ENCODE measurements at regions not wholly inside any gene's neighbourhood (a gene's known extent, or its start where the extent isn't known, plus 50 kb on each side); places are given as distances from the start of the nearest gene placed in this dataset.

DNA sequence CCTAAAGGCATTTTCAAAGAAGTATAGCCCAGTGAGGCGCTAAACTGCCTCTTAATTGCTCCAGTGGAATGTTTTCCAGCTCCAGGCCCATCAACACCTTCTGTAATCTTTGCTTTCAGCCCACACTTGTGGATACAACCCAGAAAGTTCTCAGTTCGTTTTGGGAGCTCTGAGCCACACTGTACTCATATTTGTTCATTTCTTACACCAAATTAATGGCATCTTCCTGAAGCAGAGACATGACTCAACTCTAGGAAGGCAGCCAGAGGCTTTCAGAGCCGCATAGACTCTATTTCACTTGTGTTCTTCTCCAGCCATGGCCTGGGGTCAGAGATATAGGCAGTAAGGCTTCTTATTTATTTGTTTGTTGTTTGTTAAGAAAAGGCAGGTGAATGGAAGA, 175.5 kb upstream of the NCAM1 start:
- no peak overlapping the region for H3K27ac ChIP-seq (ENCODE audit: insufficient read depth, low read depth, low read length, poor library complexity, severe bottlenecking)
- 91% methylated on average over 3 of the region's 3 CpGs for WGBS, 2 experiments

DNA sequence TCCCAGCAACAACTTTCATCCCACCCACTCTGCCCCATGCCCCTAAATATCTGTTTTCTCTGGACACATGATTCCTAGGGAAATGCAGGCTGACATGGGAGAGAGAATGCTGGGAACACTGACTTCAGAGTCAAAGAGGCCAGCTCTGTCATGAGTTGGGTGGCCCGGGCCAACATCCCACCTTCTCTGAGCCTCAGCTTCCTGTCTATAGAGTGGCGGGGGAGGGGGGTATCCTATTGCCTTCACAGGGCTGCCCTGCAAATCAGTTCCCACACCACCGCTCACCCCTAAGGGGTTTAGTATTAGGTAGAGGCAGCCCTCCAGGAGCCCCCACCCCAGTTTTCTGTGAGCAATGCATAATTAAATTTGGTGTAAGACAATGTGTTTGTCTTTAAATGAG, 175.0 kb upstream of the NCAM1 start:
- Histone ChIP-seq H3K4me3 (ENCODE audit: insufficient read depth, low read depth, low read length) (no peak overlapping the region), H3K36me3 (ENCODE audit: control insufficient read depth, insufficient read depth, low read length) (no peaks in the 10 kb centered on the region), H3K9me3 (ENCODE audit: control insufficient read depth, low read length) (no peaks in the 10 kb centered on the region), H3K27ac (ENCODE audit: insufficient read depth, low read depth, low read length, poor library complexity, severe bottlenecking) (no peak overlapping the region), H3K27me3 (ENCODE audit: control insufficient read depth, insufficient read depth, low read length, poor library complexity, severe bottlenecking) (no peaks in the 10 kb centered on the region), H3K4me1 (ENCODE audit: control insufficient read depth, insufficient read depth, low read length) (no peaks in the 10 kb centered on the region)
- WGBS, 2 experiments: 96 to 100% methylated on average over 1 to 3 of the region's 3 CpGs

More for the DNA sequence above, 175.5 kb upstream of the NCAM1 start:
- H3K4me1 ChIP-seq (ENCODE audit: control insufficient read depth, insufficient read depth, low read length): no peaks in the 10 kb centered on the region
- no peaks in the 10 kb centered on the region for H3K27me3 ChIP-seq (ENCODE audit: control insufficient read depth, insufficient read depth, low read length, poor library complexity, severe bottlenecking)
- no peak overlapping the region for H3K4me3 ChIP-seq (ENCODE audit: insufficient read depth, low read depth, low read length)
- H3K9me3 ChIP-seq (ENCODE audit: control insufficient read depth, low read length): no peaks in the 10 kb centered on the region
- H3K36me3 ChIP-seq (ENCODE audit: control insufficient read depth, insufficient read depth, low read length): no peaks in the 10 kb centered on the region

DNA sequence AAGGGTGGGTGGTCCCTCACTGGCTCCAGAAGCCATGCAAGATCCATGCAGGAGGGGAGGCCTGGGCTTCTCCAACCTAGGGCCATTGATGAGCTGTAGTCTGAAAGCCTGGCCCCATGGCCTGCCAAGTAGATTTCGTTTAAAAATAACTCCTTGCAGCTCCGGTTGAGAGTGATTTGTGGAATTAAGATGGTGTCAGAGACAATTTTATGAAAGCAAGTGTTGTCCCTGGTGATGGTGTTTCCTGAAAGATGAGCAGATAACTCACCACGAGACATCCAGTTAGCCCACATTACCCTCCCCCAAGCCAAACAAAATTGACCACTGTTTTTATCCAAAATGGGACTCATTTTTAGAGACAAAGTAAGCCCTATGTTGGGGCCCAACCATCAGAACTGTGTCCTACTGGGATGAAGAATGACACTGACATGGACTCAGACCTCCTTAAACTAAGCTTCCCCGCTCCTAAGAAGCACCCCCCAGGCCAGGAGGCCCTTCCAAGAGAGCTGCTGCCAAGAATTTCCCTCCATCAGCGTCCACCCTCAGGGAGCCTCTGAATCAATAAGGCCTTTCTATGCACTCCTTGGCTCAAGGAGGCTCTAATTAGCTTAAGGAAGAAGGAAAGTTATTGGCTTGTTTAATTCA, 174.2 kb upstream of the NCAM1 start:
- Histone ChIP-seq H3K36me3 (ENCODE audit: control insufficient read depth, insufficient read depth, low read length) (no peaks in the 10 kb centered on the region), H3K9me3 (ENCODE audit: control insufficient read depth, low read length) (no peaks in the 10 kb centered on the region), H3K27ac (ENCODE audit: insufficient read depth, low read depth, low read length, poor library complexity, severe bottlenecking) (no peak overlapping the region), H3K4me1 (ENCODE audit: control insufficient read depth, insufficient read depth, low read length) (no peaks in the 10 kb centered on the region), H3K27me3 (ENCODE audit: control insufficient read depth, insufficient read depth, low read length, poor library complexity, severe bottlenecking) (no peaks in the 10 kb centered on the region), H3K4me3 (ENCODE audit: insufficient read depth, low read depth, low read length) (no peak overlapping the region)
- 87 to 91% methylated on average over 5 of the region's 5 CpGs for WGBS, 2 experiments

DNA sequence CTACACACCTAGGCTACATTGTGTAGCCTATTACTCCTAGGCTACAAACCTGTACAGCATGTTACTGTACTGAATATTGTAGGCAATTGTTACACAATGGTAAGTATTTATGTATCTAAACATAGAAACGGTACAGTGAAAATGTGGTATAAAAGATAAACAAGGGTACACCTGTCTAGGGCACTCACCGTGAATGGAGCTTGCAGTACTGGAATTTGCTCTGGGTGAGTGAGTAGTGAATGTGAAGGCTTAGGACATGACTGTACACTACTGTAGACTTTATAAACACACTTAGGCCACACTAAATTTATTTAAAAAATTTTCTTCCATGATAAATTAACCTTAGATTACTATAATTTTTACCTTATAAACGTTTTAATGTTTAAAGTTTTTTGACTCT, 171.7 kb upstream of the NCAM1 start:
- 82 to 97% methylated on average over 2 of the region's 3 CpGs for WGBS, 2 experiments
- H3K4me1 ChIP-seq (ENCODE audit: control insufficient read depth, insufficient read depth, low read length): no peaks in the 10 kb centered on the region
- no peaks in the 10 kb centered on the region for H3K36me3 ChIP-seq (ENCODE audit: control insufficient read depth, insufficient read depth, low read length)
- no peaks in the 10 kb centered on the region for H3K27me3 ChIP-seq (ENCODE audit: control insufficient read depth, insufficient read depth, low read length, poor library complexity, severe bottlenecking)
- H3K9me3 ChIP-seq (ENCODE audit: control insufficient read depth, low read length): no peaks in the 10 kb centered on the region
- H3K27ac ChIP-seq (ENCODE audit: insufficient read depth, low read depth, low read length, poor library complexity, severe bottlenecking): no peak overlapping the region
- no peak overlapping the region for H3K4me3 ChIP-seq (ENCODE audit: insufficient read depth, low read depth, low read length)

DNA sequence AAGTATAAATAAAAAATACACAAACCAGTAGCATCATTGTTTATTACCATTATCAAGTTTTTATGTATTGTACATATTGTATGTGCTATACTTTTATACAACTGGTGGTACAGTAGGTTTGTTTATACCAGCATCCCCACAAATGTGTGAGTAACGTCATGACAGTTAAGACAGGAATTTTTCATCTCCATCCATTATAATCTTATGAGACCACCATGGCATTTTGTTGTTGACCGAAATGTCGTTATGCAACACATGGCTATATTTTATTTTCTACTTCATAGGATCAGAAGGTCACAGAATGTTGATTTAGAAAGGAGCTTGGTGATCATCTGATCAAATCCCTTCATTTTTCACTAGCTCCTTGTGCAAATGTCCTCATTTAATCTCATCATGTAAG, 170.9 kb upstream of the NCAM1 start:
- no peaks in the 10 kb centered on the region for H3K4me1 ChIP-seq (ENCODE audit: control insufficient read depth, insufficient read depth, low read length)

DNA sequence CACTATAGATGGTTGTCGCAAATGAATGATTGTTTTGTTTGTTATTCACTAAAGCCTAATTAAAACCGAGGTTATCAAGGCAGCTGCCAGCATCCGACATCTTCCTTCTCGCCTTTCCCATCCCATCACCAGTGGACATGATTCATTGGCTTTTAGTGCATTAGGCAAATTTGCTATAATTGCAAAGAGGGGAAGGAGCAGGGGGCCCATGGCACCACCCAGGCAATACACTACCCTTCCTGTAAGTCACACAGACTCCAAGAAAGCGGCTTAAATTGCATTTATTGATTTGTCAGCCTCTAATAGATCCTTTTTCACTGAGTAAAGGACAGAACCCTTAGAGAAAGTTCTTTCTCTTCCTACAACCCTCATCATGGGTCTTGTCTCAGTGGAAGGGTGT, 169.2 kb upstream of the NCAM1 start:
- Histone ChIP-seq H3K4me3 (ENCODE audit: insufficient read depth, low read depth, low read length) (no peak overlapping the region), H3K4me1 (ENCODE audit: control insufficient read depth, insufficient read depth, low read length) (peaks cover 13% of the 10 kb centered on the region), H3K27ac (ENCODE audit: insufficient read depth, low read depth, low read length, poor library complexity, severe bottlenecking) (no peak overlapping the region), H3K36me3 (ENCODE audit: control insufficient read depth, insufficient read depth, low read length) (no peaks in the 10 kb centered on the region), H3K27me3 (ENCODE audit: control insufficient read depth, insufficient read depth, low read length, poor library complexity, severe bottlenecking) (no peaks in the 10 kb centered on the region), H3K9me3 (ENCODE audit: control insufficient read depth, low read length) (no peaks in the 10 kb centered on the region)
- 97 to 99% methylated on average over 5 of the region's 5 CpGs for WGBS, 2 experiments

More for the DNA sequence above, 170.9 kb upstream of the NCAM1 start:
- Histone ChIP-seq H3K36me3 (ENCODE audit: control insufficient read depth, insufficient read depth, low read length) (no peaks in the 10 kb centered on the region), H3K27ac (ENCODE audit: insufficient read depth, low read depth, low read length, poor library complexity, severe bottlenecking) (no peak overlapping the region), H3K27me3 (ENCODE audit: control insufficient read depth, insufficient read depth, low read length, poor library complexity, severe bottlenecking) (no peaks in the 10 kb centered on the region), H3K4me3 (ENCODE audit: insufficient read depth, low read depth, low read length) (no peak overlapping the region), H3K9me3 (ENCODE audit: control insufficient read depth, low read length) (no peaks in the 10 kb centered on the region)
- 96 to 100% methylated on average over 1 to 3 of the region's 3 CpGs for WGBS, 2 experiments

DNA sequence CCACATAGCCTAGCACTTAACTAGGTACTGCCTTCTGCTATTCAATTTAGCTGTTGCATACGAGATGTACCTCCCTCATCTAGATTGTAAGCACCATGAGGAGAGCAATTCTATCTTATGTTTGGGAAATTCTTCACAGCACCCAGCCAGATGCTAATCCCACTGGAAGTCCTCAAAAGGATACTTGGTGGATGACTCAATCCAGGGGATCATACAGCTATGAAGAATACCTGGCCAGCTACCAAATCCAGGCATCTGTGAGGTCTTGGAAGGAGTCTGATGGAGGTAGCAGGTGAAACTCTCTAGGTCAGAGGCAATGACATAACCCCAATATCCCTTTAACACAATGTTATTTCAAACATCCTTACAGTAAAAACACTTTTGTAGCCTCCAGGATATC, 167.8 kb upstream of the NCAM1 start:
- Histone ChIP-seq H3K4me1 (ENCODE audit: control insufficient read depth, insufficient read depth, low read length) (peaks cover 24% of the 10 kb centered on the region), H3K9me3 (ENCODE audit: control insufficient read depth, low read length) (no peaks in the 10 kb centered on the region)
- WGBS, 2 experiments: 92 to 95% methylated on average over 1 of the region's 1 CpG

DNA sequence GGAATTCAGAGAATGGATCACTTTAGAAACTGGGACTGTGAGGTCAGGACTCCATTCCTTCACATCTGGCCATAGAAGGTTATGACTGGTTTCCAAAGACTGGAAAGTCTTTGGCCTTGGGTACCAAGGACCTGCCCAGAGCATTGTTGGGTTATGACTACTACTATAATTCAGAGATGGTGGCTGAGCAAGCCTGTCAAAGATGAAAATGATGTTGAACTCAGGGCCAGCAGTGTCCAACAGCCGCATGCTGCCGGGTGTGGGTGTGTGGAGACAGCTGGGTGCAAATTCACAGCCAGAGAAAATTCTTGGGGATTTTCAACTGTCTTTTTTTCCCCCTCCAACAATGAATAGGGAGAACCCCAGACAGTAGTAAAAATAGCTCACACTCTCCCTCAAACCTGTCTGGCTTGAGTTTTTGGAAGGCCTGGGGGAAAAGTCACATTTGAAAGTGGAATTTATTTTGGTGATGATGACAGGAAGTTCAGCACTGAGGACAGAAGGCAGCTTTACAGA, 166.8 kb upstream of the NCAM1 start:
- no peak overlapping the region for H3K27ac ChIP-seq (ENCODE audit: insufficient read depth, low read depth, low read length, poor library complexity, severe bottlenecking)
- no peak overlapping the region for H3K4me3 ChIP-seq (ENCODE audit: insufficient read depth, low read depth, low read length)
- H3K27me3 ChIP-seq (ENCODE audit: control insufficient read depth, insufficient read depth, low read length, poor library complexity, severe bottlenecking): no peaks in the 10 kb centered on the region
- 96 to 100% methylated on average over 2 of the region's 2 CpGs for WGBS, 2 experiments
- H3K9me3 ChIP-seq (ENCODE audit: control insufficient read depth, low read length): no peaks in the 10 kb centered on the region
- peaks cover 24% of the 10 kb centered on the region for H3K4me1 ChIP-seq (ENCODE audit: control insufficient read depth, insufficient read depth, low read length)
- no peaks in the 10 kb centered on the region for H3K36me3 ChIP-seq (ENCODE audit: control insufficient read depth, insufficient read depth, low read length)

More for the DNA sequence above, 167.8 kb upstream of the NCAM1 start:
- Histone ChIP-seq H3K27me3 (ENCODE audit: control insufficient read depth, insufficient read depth, low read length, poor library complexity, severe bottlenecking) (no peaks in the 10 kb centered on the region), H3K27ac (ENCODE audit: insufficient read depth, low read depth, low read length, poor library complexity, severe bottlenecking) (no peak overlapping the region), H3K36me3 (ENCODE audit: control insufficient read depth, insufficient read depth, low read length) (no peaks in the 10 kb centered on the region), H3K4me3 (ENCODE audit: insufficient read depth, low read depth, low read length) (no peak overlapping the region)

DNA sequence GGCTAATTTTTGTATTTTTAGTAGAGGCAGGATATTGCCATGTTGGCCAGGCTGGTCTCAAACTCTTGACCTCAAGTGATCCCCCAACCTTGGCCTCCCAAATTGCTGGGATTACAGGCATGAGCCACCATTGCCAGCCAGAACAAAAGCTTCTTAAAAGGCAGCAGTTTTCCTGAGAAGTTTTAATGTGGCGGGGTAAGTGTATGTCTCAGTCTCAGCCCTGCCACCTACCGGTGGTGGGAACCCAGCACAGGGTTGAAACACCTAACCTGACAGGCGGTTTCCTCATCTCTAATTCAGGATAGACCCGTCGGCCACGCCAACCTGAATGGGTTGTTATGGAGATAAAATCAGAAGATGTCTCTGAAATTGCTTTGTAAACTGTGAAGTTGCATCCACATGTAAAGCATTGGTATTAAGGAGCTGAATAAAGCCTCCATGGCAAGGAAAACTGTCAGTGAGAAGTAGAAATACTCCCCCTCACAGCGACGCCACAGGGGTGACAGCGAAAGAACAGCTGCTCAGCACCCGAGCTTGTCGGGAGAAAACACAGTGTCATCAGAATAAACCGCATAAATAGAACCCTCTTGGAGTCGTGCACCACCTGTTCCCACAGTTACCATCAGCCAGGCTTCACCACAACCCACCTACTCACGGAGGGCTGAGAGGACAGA, 165.9 kb upstream of the NCAM1 start:
- Histone ChIP-seq H3K36me3 (ENCODE audit: control insufficient read depth, insufficient read depth, low read length) (no peaks in the 10 kb centered on the region), H3K4me3 (ENCODE audit: insufficient read depth, low read depth, low read length) (no peak overlapping the region), H3K4me1 (ENCODE audit: control insufficient read depth, insufficient read depth, low read length) (peaks cover 24% of the 10 kb centered on the region), H3K9me3 (ENCODE audit: control insufficient read depth, low read length) (no peaks in the 10 kb centered on the region), H3K27me3 (ENCODE audit: control insufficient read depth, insufficient read depth, low read length, poor library complexity, severe bottlenecking) (no peaks in the 10 kb centered on the region), H3K27ac (ENCODE audit: insufficient read depth, low read depth, low read length, poor library complexity, severe bottlenecking) (no peak overlapping the region)
- WGBS, 2 experiments: 81 to 84% methylated on average over 14 of the region's 14 CpGs

DNA sequence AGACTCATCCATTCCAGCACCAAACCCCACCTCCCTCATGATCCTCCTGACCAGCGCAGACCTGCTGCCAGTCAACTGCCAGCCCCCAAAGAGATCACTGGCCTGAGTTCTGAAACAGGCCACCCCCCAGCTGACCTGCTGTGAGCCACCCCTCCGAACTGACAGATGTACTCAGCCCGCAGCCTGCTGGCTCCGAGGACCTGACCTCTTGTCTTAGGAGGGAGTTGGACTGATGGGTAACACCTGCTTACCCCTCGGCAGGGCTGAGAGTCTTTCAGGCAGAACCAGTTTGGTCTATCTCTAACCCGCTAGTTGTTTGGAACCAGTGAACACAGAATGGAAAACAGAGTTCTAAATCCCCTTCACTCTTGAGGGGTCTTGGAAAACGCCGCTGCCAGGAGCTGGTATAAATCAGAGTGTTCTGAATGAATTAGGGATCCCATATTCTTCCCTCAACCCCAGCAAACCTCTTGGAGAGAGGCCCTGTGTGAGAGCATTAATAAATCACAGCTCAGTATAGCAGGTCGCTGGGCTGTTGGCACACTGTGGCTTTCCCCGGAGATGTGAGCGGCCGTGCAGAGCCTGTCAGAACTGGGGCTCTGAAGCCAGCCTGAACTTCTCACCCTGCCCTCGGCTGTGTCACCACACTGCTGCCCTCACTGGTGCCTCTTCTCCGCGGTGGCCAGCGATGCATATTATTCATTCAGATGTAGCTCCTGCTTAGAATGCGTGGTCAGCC, 165.1 kb upstream of the NCAM1 start:
- H3K4me1 ChIP-seq (ENCODE audit: control insufficient read depth, insufficient read depth, low read length): peaks cover 24% of the 10 kb centered on the region
- peak overlapping the region; percentile 47 for H3K27ac ChIP-seq (ENCODE audit: insufficient read depth, low read depth, low read length, poor library complexity, severe bottlenecking)
- H3K36me3 ChIP-seq (ENCODE audit: control insufficient read depth, insufficient read depth, low read length): no peaks in the 10 kb centered on the region
- H3K27me3 ChIP-seq (ENCODE audit: control insufficient read depth, insufficient read depth, low read length, poor library complexity, severe bottlenecking): no peaks in the 10 kb centered on the region
- 74 to 81% methylated on average over 15 to 17 of the region's 17 CpGs for WGBS, 2 experiments
- H3K9me3 ChIP-seq (ENCODE audit: control insufficient read depth, low read length): no peaks in the 10 kb centered on the region
- no peak overlapping the region for H3K4me3 ChIP-seq (ENCODE audit: insufficient read depth, low read depth, low read length)
